B cell (primary cell): ENCODE measurements at regions not wholly inside any gene's neighbourhood (a gene's known extent, or its start where the extent isn't known, plus 50 kb on each side); places are given as distances from the start of the nearest gene placed in this dataset.

Experiments used
- CTCF ChIP-seq: fragments of 200-600 bp; IDR thresholded peaks from one replicate; pipeline ENCODE4 v1.8.0; 2022; ENCODE audit warnings: antibody characterized with exemption, mild to moderate bottlenecking
- EZH2 ChIP-seq: IDR thresholded peaks from 2 replicates; pipeline ENCODE4 v1.6.1; 2012; ENCODE audit warnings: borderline replicate concordance, low read depth, mild to moderate bottlenecking, moderate library complexity, low read length; ENCODE audit not compliant: insufficient read depth, poor library complexity, severe bottlenecking

GRCh38 chr15:48028712-48029111 lies 92.1 kb upstream of the SLC24A5 start:
- no peak for TF ChIP-seq CTCF
- no peak for TF ChIP-seq EZH2
